VCaP (cell line): ENCODE measurements at regions not wholly inside any gene's neighbourhood (a gene's known extent, or its start where the extent isn't known, plus 50 kb on each side); places are given as distances from the start of the nearest gene placed in this dataset.

Experiments used
- H3K27ac ChIP-seq: fragments of 450-650 bp; 2 replicates; pipeline ENCODE4 v1.5.1; 2017
- TF ChIP-seq, protein P1 (sequence below): fragments of 450-650 bp; conservative IDR thresholded peaks from 2 replicates; pipeline ENCODE4 v1.5.1; 2017; ENCODE audit warnings: mild to moderate bottlenecking, moderate library complexity

DNA sequence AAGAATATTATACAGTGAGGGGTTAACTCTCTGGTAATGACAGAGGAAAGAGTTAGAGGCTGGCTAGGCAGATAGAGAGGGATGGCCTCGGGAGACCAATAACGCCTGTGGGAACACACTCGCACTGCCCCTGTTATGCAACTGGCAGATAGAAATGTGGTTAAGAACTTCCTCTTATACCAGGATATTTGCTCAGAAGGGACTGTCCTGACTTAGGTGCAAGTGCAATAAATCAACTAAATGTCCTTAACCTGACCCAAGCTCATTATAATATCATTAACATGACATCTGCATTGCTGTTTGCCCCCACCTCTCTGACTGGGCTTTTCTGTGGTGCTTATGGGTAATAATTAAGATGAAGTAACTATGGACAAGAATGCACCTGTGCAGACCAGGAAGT, 1518.0 kb downstream of the NCAM2 start:
- H3K27ac ChIP-seq, result no peak overlapping the region
- TF ChIP-seq, protein P1, sequence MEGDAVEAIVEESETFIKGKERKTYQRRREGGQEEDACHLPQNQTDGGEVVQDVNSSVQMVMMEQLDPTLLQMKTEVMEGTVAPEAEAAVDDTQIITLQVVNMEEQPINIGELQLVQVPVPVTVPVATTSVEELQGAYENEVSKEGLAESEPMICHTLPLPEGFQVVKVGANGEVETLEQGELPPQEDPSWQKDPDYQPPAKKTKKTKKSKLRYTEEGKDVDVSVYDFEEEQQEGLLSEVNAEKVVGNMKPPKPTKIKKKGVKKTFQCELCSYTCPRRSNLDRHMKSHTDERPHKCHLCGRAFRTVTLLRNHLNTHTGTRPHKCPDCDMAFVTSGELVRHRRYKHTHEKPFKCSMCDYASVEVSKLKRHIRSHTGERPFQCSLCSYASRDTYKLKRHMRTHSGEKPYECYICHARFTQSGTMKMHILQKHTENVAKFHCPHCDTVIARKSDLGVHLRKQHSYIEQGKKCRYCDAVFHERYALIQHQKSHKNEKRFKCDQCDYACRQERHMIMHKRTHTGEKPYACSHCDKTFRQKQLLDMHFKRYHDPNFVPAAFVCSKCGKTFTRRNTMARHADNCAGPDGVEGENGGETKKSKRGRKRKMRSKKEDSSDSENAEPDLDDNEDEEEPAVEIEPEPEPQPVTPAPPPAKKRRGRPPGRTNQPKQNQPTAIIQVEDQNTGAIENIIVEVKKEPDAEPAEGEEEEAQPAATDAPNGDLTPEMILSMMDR, result no peak

DNA sequence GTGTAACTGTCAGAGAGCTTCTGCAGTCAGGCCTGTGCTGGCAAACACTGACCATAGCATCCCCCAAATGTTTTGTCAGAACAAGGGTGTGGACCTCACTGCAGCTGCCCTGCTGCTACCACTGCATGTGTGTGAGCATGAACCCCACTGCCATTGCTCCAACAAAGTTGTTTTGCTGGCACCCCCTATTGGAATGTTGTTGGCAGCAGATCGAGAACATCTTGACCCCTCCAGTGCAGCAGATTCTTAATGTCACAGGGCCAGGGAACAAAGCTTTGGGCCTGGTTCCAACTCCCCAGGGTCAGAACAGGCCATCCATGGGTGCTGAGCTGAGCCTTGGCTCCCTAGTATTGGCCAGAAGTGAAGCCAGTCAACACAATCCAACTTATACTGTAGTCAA, 1537.4 kb downstream of the NCAM2 start:
- no peak overlapping the region for H3K27ac ChIP-seq
- TF ChIP-seq, protein P1, result no peak

DNA sequence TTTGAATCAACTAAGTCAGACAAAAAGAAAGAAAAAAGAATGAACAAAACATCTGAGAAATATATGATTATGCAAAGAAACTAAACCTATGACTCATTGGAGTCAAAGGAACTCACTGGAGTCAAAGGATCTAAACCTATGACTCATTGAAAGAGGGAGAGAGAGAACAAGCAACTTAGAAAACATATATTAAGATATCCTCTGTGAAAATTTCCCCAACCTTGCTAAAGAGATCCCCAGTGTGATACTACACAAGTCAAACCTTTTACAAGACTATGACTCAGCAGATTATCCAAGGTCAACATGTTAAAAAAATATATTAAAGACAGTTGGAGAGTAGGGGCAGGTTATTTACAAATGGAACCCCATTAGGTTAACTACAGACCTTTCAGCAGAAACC, 1538.3 kb downstream of the NCAM2 start:
- TF ChIP-seq, protein P1, result no peak
- no peak overlapping the region for H3K27ac ChIP-seq

DNA sequence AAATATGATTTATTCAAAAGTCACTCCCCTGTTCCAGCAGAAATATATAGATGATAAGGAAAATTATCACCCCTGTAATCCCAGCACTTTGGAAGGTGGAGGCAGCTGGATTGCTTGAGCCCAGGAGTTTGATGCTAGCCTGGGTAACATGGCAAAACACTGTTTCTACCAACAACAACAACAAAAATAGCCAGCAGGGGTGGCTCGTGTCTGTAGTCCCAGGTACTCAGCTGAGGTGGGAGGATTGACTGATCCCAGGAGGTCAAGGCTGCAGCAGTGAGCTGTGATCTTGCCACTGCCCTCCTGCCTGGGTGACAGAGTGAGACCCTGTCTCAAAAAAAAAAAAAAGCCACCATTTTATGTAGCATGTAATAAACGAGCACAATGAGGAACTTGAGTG, 1546.5 kb downstream of the NCAM2 start:
- TF ChIP-seq, protein P1, result no peak
- no peak overlapping the region for H3K27ac ChIP-seq

DNA sequence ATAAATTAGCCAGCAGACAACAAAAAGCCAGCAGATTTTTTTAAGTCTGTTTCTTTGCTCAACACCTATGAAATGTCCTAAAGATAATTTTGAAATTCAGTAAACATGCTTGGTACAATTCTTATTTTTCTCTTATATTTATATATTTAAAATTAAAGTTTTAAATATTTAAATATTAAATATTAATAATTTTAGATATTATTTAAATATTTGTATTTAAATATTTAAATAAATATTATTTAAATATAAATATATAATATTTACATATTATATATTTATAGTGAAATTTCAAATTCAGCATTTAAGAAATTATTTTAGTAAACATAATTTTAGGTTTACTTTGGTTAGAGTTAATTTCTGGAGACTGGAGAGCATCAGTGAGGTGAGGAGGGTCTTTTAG, 1554.2 kb downstream of the NCAM2 start:
- H3K27ac ChIP-seq, result no peak overlapping the region
- TF ChIP-seq, protein P1, result no peak

DNA sequence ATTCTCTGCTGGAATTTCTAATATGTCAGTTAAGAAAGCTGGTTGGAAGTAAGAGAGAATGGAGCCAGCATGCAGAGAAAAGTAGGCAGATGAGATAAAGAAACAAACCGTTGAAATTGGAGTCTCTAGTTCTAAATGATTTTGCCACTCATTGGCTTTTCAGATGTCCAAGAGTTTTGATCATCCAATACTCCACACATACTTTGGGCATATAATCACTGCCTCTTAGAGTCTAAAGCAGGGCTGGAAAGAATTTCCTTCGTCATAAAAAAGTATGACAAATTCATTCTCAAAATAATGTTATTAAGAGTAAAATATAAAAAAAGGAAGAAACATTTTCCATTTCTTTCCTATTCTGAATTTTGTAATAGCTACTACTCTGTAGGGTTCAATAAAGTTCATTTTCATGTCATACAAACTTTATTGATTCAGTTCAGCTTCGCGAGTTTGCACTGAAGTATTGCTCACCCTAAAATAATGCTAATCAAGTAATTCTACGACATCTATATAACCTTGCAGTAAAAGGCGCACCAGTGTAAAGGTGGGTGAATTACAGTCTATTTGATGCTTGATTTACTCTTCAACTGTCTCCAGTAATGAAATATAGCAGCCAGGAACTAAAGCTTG, 1556.6 kb downstream of the NCAM2 start:
- TF ChIP-seq, protein P1, result no peak
- no peak overlapping the region for H3K27ac ChIP-seq

DNA sequence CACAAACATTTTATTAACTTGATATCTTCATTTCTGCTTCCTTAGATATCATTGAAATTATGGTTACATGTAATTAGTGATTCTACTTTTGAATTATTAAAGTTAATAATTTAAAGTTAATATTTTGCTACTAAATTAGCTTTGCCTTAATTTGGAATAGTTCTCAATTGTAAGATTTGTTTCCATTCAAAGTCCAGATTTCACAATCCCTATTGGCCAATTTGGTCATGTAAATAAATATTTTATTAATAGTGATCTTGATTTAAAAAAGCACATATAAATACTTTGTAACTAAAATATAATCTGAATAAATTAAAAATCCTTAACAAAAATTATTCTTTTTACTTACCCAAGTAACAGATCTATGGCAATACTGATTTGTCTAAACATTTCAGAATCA, 1558.6 kb downstream of the NCAM2 start:
- no peak overlapping the region for H3K27ac ChIP-seq
- TF ChIP-seq, protein P1, result no peak
